ENCODE measurements at regions not wholly inside any gene's neighbourhood (a gene's known extent, or its start where the extent isn't known, plus 50 kb on each side); places are given as distances from the start of the nearest gene placed in this dataset.
"Not testable (repeated sequence)": the region's sequence is repeated elsewhere in the genome, so short reads cannot be mapped to it uniquely, and the experiment has no call there.

- POLR2A ChIA-PET = no interaction called here
Observed at GRCh38 chr17:79560527-79560926, 50.3 kb downstream of the RBFOX3 start.

DNA sequence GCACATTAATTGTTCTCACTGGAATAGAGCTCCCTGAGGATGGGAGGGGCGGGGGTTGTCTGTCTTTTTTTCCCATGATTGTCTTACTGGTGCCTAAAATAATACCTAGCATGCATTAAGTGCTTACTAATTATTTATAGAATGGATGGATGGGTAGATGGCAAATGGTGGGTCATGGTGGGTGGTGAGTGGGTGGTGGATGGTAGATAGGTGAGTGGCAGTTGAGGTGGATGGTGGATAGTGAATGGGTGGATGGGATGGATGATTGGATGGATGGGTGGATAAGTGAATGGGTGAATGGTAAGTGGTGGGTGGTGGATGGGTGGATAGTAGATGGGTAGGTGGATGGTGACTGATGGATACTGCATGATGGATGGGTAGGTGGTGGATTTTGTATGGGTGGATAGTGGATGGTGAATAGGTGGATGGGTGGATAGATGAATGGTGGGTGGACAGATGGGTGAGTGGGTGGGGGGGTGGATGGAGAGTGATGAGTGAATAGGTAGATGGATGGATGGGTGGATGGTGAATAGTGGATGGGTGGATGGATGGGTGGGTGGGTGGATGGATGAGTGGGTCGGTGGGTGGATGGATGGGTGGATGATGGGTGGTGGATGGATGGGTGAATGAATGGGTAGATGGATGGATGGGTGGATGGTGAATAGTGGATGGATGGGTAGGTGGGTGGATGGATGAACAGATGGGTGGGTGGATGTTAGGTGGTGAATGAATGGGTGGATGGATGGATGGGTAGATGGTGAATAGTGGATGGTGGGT, 51.6 kb downstream of the RBFOX3 start:
- no peak overlapping the region for H3K27ac Mint-ChIP-seq
- H3K36me3 Mint-ChIP-seq (ENCODE audit: low read depth) = no peaks in the 10 kb centered on the region
- intact Hi-C loops (cut with DNase I, micrococcal nuclease) = no loop called here
- ChIA-PET CTCF (no interaction called here), POLR2A (no interaction called here)
- DNase-seq (no peak), ATAC-seq (no peak)
- H3K9me3 Mint-ChIP-seq (ENCODE audit: low read depth) = peaks cover 10% of the 10 kb centered on the region
- H3K4me3 Mint-ChIP-seq = no peak overlapping the region
- no peaks in the 10 kb centered on the region for H3K4me1 Mint-ChIP-seq
- peaks cover 31% of the 10 kb centered on the region for H3K27me3 Mint-ChIP-seq

More at GRCh38 chr17:79560527-79560926, 50.3 kb downstream of the RBFOX3 start:
- ATAC-seq (no peak), DNase-seq (no peak)
- intact Hi-C loops (cut with DNase I, micrococcal nuclease) = no loop called here
- H3K4me1 Mint-ChIP-seq = no peaks in the 10 kb centered on the region
- H3K27me3 Mint-ChIP-seq = peaks cover 28% of the 10 kb centered on the region
- no peak overlapping the region for H3K4me3 Mint-ChIP-seq
- H3K36me3 Mint-ChIP-seq (ENCODE audit: low read depth) = no peaks in the 10 kb centered on the region
- peaks cover 4% of the 10 kb centered on the region for H3K9me3 Mint-ChIP-seq (ENCODE audit: low read depth)
- no peak overlapping the region for H3K27ac Mint-ChIP-seq
- CTCF ChIA-PET = no interaction called here

DNA sequence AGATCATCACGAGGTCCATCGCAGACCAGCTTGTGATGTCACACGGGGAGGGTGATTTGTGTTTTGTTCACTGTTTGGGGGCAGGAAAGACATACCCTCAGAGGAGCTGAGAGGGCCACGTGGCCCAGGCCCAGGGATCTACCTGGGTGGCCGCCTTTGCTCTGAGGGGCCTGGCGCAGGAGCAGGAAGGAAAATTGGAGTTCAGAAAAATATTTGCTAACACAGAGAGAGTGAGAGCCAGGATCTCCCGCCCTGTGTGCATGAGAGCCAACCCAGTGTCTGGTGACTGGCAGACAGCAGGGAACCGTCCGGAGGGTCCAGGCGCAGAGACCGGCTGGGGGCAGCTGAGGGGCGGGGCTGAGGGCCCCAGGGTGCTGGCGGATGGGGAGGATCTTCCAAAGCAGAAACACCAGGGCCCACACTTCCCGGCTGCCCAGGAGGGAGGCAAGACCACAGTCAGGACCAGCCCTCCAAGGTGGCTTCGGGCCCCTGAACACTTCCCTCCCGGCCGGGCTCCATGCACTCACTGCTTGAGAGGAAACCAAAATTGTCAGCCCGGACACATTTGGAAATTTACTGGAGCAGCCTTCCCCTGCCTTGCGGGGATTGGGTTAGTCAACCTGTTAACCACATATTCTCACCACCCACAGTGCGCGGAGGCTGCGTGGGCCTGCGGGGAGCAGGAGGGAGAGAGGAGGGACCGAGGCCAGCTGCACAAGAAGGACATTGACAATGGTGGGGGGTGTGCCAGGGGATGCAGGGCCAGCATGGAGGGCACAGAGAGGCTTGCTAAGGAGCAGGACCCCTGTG, 52.6 kb downstream of the RBFOX3 start:
- POLR2A ChIA-PET = no interaction called here
- H3K36me3 Mint-ChIP-seq (ENCODE audit: low read depth) = no peaks in the 10 kb centered on the region
- intact Hi-C loops (cut with DNase I, micrococcal nuclease) = no loop called here

DNA sequence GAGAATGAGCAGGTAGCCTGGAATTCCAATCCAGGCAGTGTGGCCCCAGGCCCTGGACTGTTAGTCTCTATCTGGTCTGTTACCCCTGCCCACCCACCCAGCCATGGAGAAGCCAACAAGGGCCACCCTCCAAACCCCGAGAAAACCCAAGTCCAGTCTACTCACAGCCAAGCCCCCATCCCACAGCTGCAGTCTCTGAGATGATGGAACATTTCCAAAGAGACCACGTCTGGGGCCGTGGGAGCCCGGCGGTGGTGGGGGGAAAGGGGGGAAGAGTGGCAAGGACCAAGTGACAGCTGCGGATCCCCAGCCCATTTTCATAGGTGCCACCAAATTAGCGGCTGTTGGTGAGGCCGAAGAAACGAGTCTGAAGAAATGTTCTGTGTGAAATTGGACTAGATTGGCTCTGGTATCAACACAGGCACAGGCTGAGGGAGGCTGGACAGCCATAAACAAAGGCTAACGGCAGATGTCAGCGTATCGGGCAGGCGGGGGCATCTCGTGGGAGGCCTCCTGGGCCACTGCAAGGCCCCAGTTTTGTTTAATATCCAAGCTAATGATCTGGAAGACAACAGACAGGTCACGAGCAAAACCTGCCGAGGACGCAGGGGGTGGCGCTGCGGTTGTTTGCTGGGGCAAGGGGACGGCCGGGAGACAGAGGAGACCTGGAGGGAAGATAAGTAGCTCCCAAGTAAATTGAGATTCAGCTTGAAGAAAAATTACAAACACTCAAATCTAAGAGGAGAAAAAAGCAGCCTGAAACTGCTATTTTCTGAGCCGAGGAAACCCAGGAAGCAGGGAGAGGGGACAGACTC, 53.4 kb downstream of the RBFOX3 start:
- no peaks in the 10 kb centered on the region for H3K36me3 Mint-ChIP-seq (ENCODE audit: low read depth)

More for the DNA sequence above, 52.6 kb downstream of the RBFOX3 start:
- DNase-seq = no peak
- Mint-ChIP-seq H3K4me3 (no peak overlapping the region), H3K27ac (no peak overlapping the region), H3K9me3 (ENCODE audit: low read depth) (peaks cover 10% of the 10 kb centered on the region), H3K27me3 (peaks cover 31% of the 10 kb centered on the region), H3K4me1 (no peaks in the 10 kb centered on the region)
- CTCF ChIA-PET = no interaction called here
- ATAC-seq = no peak

DNA sequence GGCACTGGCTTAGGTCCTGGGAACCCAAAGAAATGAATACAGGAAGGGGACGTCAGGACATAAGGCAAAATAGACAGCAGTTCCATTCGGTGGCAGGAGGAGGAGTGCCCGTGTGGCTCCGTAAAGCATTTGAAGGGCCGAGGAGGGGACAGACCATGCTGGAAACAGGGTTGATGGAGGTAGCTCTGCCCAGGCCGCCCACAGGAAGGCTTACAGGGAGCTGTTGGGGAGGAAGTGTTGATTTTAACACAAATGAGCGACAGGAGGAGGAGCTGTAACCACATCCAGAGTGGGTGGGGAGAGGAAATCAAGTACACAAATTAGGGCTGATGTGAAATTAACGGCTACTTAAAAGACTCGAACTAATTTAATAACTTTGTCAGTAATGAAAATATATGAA, 54.6 kb downstream of the RBFOX3 start:
- CTCF ChIA-PET = no interaction called here
- intact Hi-C loops (cut with DNase I, micrococcal nuclease) = no loop called here
- H3K4me1 Mint-ChIP-seq = no peaks in the 10 kb centered on the region
- ATAC-seq = no peak
- H3K4me3 Mint-ChIP-seq = no peak overlapping the region
- peaks cover 10% of the 10 kb centered on the region for H3K9me3 Mint-ChIP-seq (ENCODE audit: low read depth)
- peaks cover 27% of the 10 kb centered on the region for H3K27me3 Mint-ChIP-seq
- POLR2A ChIA-PET = no interaction called here
- no peak overlapping the region for H3K27ac Mint-ChIP-seq
- H3K36me3 Mint-ChIP-seq (ENCODE audit: low read depth) = no peaks in the 10 kb centered on the region
- DNase-seq = no peak

More for the DNA sequence above, 53.4 kb downstream of the RBFOX3 start:
- ATAC-seq (no peak), DNase-seq (no peak)
- Mint-ChIP-seq H3K27ac (no peak overlapping the region), H3K4me1 (no peaks in the 10 kb centered on the region), H3K9me3 (ENCODE audit: low read depth) (peaks cover 10% of the 10 kb centered on the region), H3K27me3 (peaks cover 31% of the 10 kb centered on the region), H3K4me3 (no peak overlapping the region)
- intact Hi-C loops (cut with DNase I, micrococcal nuclease) = no loop called here
- ChIA-PET CTCF (no interaction called here), POLR2A (no interaction called here)

DNA sequence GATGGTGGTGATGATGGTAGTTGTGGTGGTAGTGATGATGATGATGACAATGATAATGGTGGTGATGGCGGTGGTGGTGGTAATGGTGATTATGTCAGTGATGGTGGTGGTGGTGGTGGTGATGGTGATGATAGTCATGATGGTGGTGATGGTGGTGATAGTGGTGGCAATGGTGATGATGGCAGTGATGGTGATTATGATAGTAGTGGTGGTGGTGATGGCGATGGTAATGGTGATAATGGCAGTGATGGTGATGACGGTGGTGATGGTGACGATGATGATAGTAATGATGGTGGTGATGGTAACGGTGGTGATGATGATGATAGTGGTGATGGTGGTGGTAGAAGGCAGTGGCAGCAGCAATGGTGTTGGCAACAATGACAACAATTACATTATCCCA, 55.3 kb downstream of the RBFOX3 start:
- peaks cover 10% of the 10 kb centered on the region for H3K9me3 Mint-ChIP-seq (ENCODE audit: low read depth)
- no peaks in the 10 kb centered on the region for H3K36me3 Mint-ChIP-seq (ENCODE audit: low read depth)
- H3K27ac Mint-ChIP-seq = no peak overlapping the region
- intact Hi-C loops (cut with DNase I, micrococcal nuclease) = no loop called here
- ATAC-seq (no peak), DNase-seq (no peak)
- no peaks in the 10 kb centered on the region for H3K4me1 Mint-ChIP-seq
- POLR2A ChIA-PET = no interaction called here
- H3K27me3 Mint-ChIP-seq = peaks cover 27% of the 10 kb centered on the region
- no peak overlapping the region for H3K4me3 Mint-ChIP-seq
- CTCF ChIA-PET = interaction anchor here (0.6 kb wide), 1 partner anchor 345 kb away, joined by 4 read pairs; no protein-coding TSS in a partner anchor

DNA sequence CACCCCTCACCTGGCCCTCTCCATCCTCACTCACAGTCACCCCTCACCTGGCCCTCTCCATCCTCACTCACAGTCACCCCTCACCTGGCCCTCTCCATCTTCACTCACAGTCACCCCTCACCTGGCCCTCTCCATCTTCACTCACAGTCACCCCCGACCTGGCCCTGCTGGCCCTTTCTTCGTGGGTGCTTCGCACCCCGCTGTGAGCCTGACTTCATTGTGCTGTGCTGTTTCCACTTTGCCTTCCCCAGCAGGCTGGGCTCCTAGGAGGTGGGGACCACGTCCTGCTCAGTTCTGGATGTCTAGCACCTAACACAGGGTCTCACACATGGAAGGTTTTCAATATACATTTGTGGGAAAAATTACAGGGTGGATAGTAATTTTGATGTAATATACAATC, 56.5 kb downstream of the RBFOX3 start:
- not testable (repeated sequence) for H3K36me3 Mint-ChIP-seq (ENCODE audit: low read depth)

GRCh38 chr17:79552824-79553223, 58.0 kb downstream of the RBFOX3 start:
- Mint-ChIP-seq H3K9me3 (ENCODE audit: low read depth) (peaks cover 10% of the 10 kb centered on the region), H3K4me1 (no peaks in the 10 kb centered on the region), H3K4me3 (no peak overlapping the region), H3K27me3 (peaks cover 18% of the 10 kb centered on the region), H3K36me3 (ENCODE audit: low read depth) (no peaks in the 10 kb centered on the region), H3K27ac (no peak overlapping the region)
- no peak for DNase-seq
- ChIA-PET POLR2A (no interaction called here), CTCF (no interaction called here)
- intact Hi-C loops (cut with DNase I, micrococcal nuclease) = no loop called here
- no peak for ATAC-seq

More for the DNA sequence above, 56.5 kb downstream of the RBFOX3 start:
- H3K9me3 Mint-ChIP-seq (ENCODE audit: low read depth); H3K4me3 Mint-ChIP-seq; ATAC-seq; DNase-seq; H3K4me1 Mint-ChIP-seq; intact Hi-C loops (cut with DNase I, micrococcal nuclease); H3K27ac Mint-ChIP-seq; POLR2A ChIA-PET: not testable (repeated sequence)
- CTCF ChIA-PET = interaction anchor here (1.4 kb wide), 1 partner anchor 162 kb away, joined by 4 read pairs; no protein-coding TSS in a partner anchor
- peaks cover 25% of the 10 kb centered on the region for H3K27me3 Mint-ChIP-seq

DNA sequence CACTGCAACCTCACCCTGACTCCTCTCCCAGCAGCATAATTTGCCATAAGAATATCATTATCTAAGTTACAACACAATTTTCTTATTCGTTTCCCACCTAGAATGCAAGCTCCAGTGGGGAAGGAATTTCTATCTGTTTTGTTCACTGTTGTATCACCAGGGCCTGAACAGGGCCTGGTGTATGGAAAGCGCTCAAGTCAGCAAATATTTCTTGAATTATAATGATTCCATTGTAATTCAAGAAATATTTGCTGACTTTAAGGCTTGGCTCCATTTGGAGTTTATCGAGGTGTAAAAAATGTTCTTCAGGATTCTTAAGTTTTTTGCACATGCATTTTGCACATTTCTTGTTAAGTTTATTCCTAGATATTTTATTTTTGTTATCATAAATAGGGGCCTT, 58.4 kb downstream of the RBFOX3 start:
- intact Hi-C loops (cut with DNase I, micrococcal nuclease) = no loop called here
- ATAC-seq (no peak), DNase-seq (no peak)
- Mint-ChIP-seq H3K4me3 (no peak overlapping the region), H3K9me3 (ENCODE audit: low read depth) (peaks cover 10% of the 10 kb centered on the region), H3K36me3 (ENCODE audit: low read depth) (no peaks in the 10 kb centered on the region), H3K27me3 (peaks cover 15% of the 10 kb centered on the region), H3K27ac (no peak overlapping the region), H3K4me1 (no peaks in the 10 kb centered on the region)
- POLR2A ChIA-PET = no interaction called here
- CTCF ChIA-PET = no interaction called here

DNA sequence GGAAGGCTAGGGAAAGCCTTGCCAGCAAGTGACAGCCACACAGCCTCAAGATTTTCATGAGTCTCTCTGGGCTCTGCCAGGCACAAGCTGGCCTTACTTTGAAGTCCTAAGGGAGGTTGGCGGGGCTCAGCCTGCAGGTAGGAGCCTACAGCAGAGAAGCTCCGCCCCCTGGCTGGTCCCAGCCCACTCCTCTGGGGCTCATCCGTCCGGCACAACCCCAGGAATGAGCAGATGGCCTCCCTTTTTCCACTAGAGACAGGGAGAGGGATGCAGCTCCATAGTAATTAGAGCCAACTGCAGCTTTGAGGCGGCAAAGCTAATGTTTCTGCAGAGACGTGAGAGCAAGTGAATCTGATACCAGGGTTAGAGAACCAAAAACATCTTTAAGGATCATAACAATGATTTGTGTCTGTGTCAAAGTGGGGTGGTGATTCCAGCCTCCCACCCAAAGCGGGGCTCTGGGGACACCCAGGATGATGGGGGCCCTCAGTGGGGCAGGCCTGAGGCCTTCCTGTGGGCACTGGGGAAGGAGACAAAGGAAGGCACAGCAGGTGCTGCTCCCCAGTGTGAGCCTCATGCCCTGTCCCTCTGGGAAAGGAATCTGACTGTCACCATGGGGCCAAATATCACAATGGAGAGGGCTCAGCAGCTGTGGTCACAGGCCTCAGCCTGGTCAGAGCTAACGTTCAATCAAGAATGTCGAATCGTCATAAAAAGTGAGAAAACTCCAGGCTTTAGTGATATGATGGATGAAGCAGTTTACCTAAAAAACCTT, 61.5 kb downstream of the RBFOX3 start:
- ChIA-PET CTCF (no interaction called here), POLR2A (no interaction called here)
- no peaks in the 10 kb centered on the region for H3K9me3 Mint-ChIP-seq (ENCODE audit: low read depth)
- no peak overlapping the region for H3K27ac Mint-ChIP-seq
- H3K36me3 Mint-ChIP-seq (ENCODE audit: low read depth) = no peaks in the 10 kb centered on the region
- no peaks in the 10 kb centered on the region for H3K4me1 Mint-ChIP-seq
- H3K4me3 Mint-ChIP-seq = no peak overlapping the region
- intact Hi-C loops (cut with DNase I, micrococcal nuclease) = no loop called here
- ATAC-seq = no peak
- no peak for DNase-seq
- H3K27me3 Mint-ChIP-seq = peaks cover 6% of the 10 kb centered on the region

DNA sequence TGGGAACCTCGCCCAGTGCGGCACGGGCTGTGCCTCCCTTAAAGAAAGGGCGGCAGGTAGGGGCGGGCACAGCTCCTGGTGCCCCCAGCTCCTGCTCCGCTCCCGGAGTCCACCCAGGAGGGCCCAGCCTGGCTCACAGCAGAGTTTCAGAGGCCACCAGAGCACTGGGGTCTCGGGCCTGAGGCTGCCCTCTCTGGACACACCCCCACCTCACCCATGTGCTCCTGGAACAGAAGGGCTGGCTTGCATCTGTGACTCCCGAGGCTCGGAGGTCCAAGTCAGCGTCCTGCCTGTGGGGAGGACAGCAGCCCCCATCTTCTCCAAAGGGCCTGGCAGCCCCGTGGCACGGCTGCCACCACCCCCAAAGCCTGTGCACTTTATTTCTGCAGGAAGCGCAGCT, 62.7 kb downstream of the RBFOX3 start:
- CTCF ChIA-PET = no interaction called here
- no peaks in the 10 kb centered on the region for H3K9me3 Mint-ChIP-seq (ENCODE audit: low read depth)
- ATAC-seq = no peak
- no peak overlapping the region for H3K27ac Mint-ChIP-seq
- no peak for DNase-seq
- intact Hi-C loops (cut with DNase I, micrococcal nuclease) = no loop called here
- no peaks in the 10 kb centered on the region for H3K36me3 Mint-ChIP-seq (ENCODE audit: low read depth)
- no peak overlapping the region for H3K4me3 Mint-ChIP-seq
- H3K27me3 Mint-ChIP-seq = peaks cover 6% of the 10 kb centered on the region
- POLR2A ChIA-PET = no interaction called here
- H3K4me1 Mint-ChIP-seq = no peaks in the 10 kb centered on the region
